Brain microvascular endothelial cell (primary cell): ENCODE measurements at regions not wholly inside any gene's neighbourhood (a gene's known extent, or its start where the extent isn't known, plus 50 kb on each side); places are given as distances from the start of the nearest gene placed in this dataset.

ENCODE experiments used
- DNase-seq: peaks from one replicate; pipeline ENCODE4 v3.0.0-alpha.2; 2020
- H3K27ac ChIP-seq: fragments of 250-450 bp; sonication (Bioruptor Pico); 2 replicates; pipeline ENCODE4 v1.5.1; 2020; ENCODE audit warnings: mild to moderate bottlenecking, moderate library complexity
- H3K27me3 ChIP-seq: fragments of 250-450 bp; sonication (Bioruptor Pico); replicated peaks from 2 replicates; pipeline ENCODE4 v1.5.1; 2020; ENCODE audit warnings: mild to moderate bottlenecking
- H3K36me3 ChIP-seq: fragments of 250-450 bp; sonication (Bioruptor Pico); replicated peaks from 2 replicates; pipeline ENCODE4 v1.5.1; 2020; ENCODE audit warnings: mild to moderate bottlenecking
- H3K4me3 ChIP-seq: 2 replicates; pipeline ENCODE4 v1.5.1; 2011; ENCODE audit warnings: low read depth, mild to moderate bottlenecking, control low read depth, low read length, moderate library complexity
- CTCF ChIP-seq: IDR thresholded peaks from 2 replicates; pipeline ENCODE4 v1.5.1; 2011; ENCODE audit warnings: low read depth, mild to moderate bottlenecking, moderate library complexity, low read length, control low read depth, inconsistent platforms; ENCODE audit errors: missing control alignments
- in situ Hi-C: cut with HindIII; loops from 2 replicates; pipeline ENCODE4 v1.10.0; 2017; ENCODE audit warnings: low sequenced_read_pairs, low pct_ligation_motif_present

- H3K36me3 ChIP-seq = no peaks in the 10 kb centered on the region
- DNase-seq = no peak
- in situ Hi-C loops = no loop called here
- no peak overlapping the region for H3K27ac ChIP-seq
- H3K4me3 ChIP-seq = no peak overlapping the region
- H3K27me3 ChIP-seq = no peaks in the 10 kb centered on the region
- no peak for TF ChIP-seq CTCF
Observed at GRCh38 chr16:48946686-48947370, 334.8 kb downstream of the CBLN1 start.

DNA sequence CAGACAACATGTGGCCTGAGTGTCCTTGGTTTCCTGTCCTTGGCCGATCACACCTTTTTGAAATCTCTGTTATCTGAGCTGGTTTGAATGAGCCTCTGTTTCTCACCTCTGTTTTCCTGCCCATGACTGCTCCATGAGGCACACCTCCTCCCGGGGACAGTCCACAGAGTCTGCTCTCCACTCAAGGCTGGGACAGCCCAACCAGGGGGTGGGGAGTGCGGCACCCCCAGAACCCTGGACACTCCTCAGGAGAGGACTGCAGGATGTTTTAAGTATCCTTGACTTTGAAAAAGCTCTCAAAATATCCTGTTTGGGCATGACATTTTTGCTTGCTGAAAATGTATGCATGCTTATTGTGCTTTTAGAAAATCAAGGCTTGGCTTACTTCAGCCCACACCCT is 333.0 kb upstream of the N4BP1 start:
- in situ Hi-C loops = no loop called here
- H3K36me3 ChIP-seq = no peaks in the 10 kb centered on the region
- H3K27me3 ChIP-seq = no peaks in the 10 kb centered on the region
- H3K4me3 ChIP-seq = no peak overlapping the region
- no peak overlapping the region for H3K27ac ChIP-seq
- no peak for TF ChIP-seq CTCF
- no peak for DNase-seq

DNA sequence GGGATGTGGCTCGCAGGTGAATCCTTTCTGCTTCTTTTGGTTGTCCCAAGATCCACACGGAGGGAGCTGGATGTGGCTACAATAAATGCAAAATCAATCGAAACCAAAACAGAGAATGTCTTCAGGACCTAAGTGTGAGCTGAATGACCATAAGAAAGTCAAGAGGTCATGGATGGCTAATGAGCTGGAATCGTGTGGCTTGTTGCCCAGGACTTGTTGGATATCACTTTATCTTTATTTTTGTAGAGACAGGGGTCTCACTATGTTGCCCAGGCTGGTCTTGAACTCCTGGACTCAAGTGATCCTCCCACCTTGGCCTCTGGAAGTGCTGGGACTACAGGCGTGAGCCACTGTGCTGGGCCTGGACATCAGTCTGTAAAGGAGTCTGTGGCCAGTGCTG is 326.8 kb upstream of the N4BP1 start:
- in situ Hi-C loops = no loop called here
- no peak for TF ChIP-seq CTCF
- no peaks in the 10 kb centered on the region for H3K36me3 ChIP-seq
- no peak for DNase-seq
- no peak overlapping the region for H3K4me3 ChIP-seq
- H3K27me3 ChIP-seq = no peaks in the 10 kb centered on the region
- no peak overlapping the region for H3K27ac ChIP-seq

DNA sequence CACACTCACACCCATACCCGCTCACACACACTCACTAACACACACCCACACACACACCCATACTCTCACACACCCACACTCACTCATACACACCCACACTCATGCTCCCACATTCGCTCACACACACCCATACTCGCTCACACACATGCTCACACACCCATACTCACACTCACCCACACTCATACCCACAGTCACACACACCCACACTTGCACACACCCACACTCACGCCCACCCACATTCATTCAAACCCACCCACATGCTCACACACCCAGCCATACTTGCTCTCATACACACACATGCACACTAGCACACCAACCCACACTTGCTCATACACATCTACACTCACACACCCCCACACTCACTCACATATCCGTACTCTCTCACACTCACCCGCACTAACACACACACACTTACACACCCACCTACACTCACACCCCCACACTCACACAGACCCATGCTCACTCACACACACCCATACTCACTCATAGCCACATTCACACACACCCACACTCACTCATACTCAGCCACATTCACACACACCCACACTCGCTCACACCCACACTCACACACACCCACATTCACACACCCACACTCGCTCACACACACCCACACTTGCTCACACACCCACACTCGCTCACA is 322.4 kb upstream of the N4BP1 start:
- Histone ChIP-seq H3K27me3 (no peaks in the 10 kb centered on the region), H3K27ac (no peak overlapping the region), H3K36me3 (no peaks in the 10 kb centered on the region), H3K4me3 (no peak overlapping the region)
- in situ Hi-C loops = no loop called here
- no peak for TF ChIP-seq CTCF
- DNase-seq = no peak

DNA sequence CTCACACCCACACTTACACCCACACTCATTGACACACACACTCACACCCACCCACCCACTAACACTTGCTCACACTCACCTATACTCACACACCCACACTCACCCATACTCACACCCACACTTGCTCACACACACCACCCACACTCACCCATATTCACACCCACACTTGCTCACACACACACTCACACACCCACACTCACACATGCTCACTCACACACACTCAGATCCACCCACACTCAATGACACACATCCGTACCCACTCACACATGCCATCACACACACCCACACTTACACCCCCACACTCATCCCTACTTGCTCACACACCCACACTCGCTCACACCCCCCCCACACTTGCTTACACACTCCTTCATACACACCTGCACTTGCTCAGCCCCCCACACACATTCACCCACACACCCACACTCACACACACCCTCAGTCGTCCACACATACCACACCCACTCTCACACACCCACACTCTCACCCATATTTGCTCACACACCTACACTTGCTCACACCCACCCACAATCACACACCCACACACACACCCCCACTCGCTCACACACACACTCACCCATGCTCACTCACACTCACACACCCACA is 321.1 kb upstream of the N4BP1 start:
- H3K27me3 ChIP-seq = no peaks in the 10 kb centered on the region
- DNase-seq = no peak
- no peaks in the 10 kb centered on the region for H3K36me3 ChIP-seq
- no peak overlapping the region for H3K4me3 ChIP-seq
- no peak for TF ChIP-seq CTCF
- in situ Hi-C loops = no loop called here
- no peak overlapping the region for H3K27ac ChIP-seq
